BJ (cell line): ENCODE measurements at regions not wholly inside any gene's neighbourhood (a gene's known extent, or its start where the extent isn't known, plus 50 kb on each side); places are given as distances from the start of the nearest gene placed in this dataset.

ENCODE experiments used
- CTCF ChIA-PET: fragments of 350-600 bp; formaldehyde crosslinking; extraction: SDS; loops from one replicate; lab custom pipeline; 2021; ENCODE audit warnings: antibody characterized with exemption, inconsistent platforms; lab: Yijun Ruan, JAX
- POLR2A ChIA-PET: fragments of 300-600 bp; sonication (Branson Sonifier 250); formaldehyde crosslinking; extraction: SDS; loops from one replicate; lab custom pipeline; 2021; ENCODE audit warnings: antibody characterized with exemption; lab: Charles Lee
- DNase-seq: peaks from one replicate; pipeline ENCODE4 v3.0.0-alpha.2; 2011; ENCODE audit warnings: low read depth
- H3K27me3 ChIP-seq: 2 replicates; pipeline ENCODE4 v1.6.0; 2011; ENCODE audit warnings: low read length; ENCODE audit not compliant: control insufficient read depth, insufficient read depth
- H3K36me3 ChIP-seq: 2 replicates; pipeline ENCODE4 v1.5.1; 2011; ENCODE audit warnings: low read length; ENCODE audit not compliant: control insufficient read depth, insufficient read depth
- H3K4me3 ChIP-seq: 2 replicates; pipeline ENCODE4 v1.5.1; 2011; ENCODE audit warnings: low read depth, mild to moderate bottlenecking, control low read depth, low read length
- TF ChIP-seq, protein P1 (sequence below): IDR thresholded peaks from 2 replicates; pipeline ENCODE4 v1.5.1; 2011; ENCODE audit warnings: low read depth, mild to moderate bottlenecking, control low read depth, inconsistent platforms, low read length, moderate library complexity; ENCODE audit not compliant: insufficient read depth

DNA sequence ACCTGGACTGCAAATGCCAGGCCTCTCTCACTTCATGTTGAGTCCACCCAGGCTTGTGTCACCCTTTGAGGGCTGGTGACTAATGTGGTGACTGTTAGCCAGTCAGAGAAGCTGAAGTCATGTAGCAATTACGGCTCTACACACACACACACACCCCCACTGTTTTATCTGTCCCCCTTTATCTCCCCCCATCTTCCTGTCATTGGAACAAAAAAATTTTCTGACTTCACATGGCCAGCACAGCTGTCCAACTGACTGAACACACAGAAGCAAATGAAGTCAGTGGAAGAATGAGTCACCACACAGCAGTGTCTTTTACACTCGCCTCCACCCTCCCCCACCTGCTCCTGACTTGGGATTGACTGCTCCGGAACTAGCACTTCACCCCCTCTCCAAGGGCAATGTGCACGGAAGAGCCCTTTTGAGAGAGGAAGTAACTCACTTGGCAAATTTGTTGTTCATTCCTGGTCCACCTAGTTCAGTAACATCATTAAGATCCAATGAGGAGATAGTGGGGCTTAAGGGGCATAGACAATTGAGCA, 198.0 kb downstream of the RNF144B start:
- TF ChIP-seq, protein P1, sequence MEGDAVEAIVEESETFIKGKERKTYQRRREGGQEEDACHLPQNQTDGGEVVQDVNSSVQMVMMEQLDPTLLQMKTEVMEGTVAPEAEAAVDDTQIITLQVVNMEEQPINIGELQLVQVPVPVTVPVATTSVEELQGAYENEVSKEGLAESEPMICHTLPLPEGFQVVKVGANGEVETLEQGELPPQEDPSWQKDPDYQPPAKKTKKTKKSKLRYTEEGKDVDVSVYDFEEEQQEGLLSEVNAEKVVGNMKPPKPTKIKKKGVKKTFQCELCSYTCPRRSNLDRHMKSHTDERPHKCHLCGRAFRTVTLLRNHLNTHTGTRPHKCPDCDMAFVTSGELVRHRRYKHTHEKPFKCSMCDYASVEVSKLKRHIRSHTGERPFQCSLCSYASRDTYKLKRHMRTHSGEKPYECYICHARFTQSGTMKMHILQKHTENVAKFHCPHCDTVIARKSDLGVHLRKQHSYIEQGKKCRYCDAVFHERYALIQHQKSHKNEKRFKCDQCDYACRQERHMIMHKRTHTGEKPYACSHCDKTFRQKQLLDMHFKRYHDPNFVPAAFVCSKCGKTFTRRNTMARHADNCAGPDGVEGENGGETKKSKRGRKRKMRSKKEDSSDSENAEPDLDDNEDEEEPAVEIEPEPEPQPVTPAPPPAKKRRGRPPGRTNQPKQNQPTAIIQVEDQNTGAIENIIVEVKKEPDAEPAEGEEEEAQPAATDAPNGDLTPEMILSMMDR, result no peak
- H3K27me3 ChIP-seq, result no peaks in the 10 kb centered on the region
- CTCF ChIA-PET, result no interaction called here
- POLR2A ChIA-PET, result no interaction called here
- H3K4me3 ChIP-seq, result no peak overlapping the region
- no peaks in the 10 kb centered on the region for H3K36me3 ChIP-seq
- DNase-seq, result peak; percentile 1

DNA sequence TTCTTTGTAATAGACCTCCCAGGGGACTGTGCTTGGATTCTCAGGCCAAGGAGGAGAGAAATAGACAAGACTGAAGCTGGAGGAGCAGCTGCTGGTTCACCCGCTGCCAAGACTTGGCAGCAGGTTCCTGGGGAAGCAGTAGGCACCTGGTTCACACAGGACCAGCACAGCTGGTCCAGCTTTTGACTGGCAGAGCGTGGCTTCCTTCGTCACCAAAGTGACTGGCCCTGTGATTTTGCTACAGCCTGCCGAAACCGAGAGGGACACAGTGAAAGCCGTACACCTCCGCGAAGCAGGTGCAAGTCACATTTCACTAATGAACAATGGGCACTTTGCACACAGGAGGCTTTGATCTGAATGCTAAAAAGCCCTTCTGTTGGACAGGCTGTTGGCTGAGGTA, 199.0 kb downstream of the RNF144B start:
- POLR2A ChIA-PET, result no interaction called here
- H3K27me3 ChIP-seq, result no peaks in the 10 kb centered on the region
- no peak for DNase-seq

DNA sequence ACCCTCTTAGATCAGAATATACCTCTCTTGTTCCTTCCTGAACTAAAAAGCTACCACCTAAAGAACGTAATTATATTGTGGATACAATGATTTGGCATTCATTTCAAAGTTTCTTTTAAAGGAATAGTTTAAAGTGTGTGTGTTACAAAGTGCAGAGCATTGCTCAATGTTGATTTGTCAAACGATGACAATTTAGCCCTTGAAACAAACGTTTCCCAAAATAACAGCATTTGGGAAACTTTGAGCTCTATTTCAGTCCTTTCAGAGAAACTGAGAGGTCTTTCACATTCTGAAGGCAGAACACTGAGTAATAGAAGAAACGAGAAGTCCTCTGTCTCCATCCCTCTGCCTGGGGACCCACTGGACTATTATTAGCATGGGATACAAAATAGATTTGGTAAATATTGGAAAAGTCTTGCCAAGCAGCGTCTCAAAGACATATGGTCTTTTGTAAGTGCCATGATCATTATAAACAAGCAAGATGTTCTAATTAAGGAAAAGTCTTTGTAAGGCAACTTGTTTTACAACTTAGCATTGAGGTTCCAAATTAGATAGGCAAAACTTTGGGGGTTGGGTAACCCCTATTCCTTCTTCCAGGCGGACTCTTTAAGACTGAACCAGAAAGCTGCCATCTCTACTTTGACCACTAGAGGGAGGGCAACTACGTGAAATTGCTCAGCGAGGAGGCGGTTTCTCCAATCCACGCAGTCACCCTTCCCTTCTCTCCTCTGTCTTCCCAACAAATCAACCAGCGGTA, 208.8 kb downstream of the RNF144B start:
- ChIA-PET CTCF (interaction anchor here (0.6 to 3.0 kb wide), 18 partner anchors 10 to 1616 kb away, joined by 3 to 16 read pairs (median 4); partner anchors contain the start of gene MBOAT1), POLR2A (no interaction called here)
- DNase-seq, result peak; percentile 5
- Histone ChIP-seq H3K36me3 (no peaks in the 10 kb centered on the region), H3K4me3 (no peak overlapping the region), H3K27me3 (no peaks in the 10 kb centered on the region; the same call in 1 of the 2 replicates)
- TF ChIP-seq, protein P1, result peak; percentile 97

More for the DNA sequence above, 199.0 kb downstream of the RNF144B start:
- no peaks in the 10 kb centered on the region for H3K36me3 ChIP-seq
- TF ChIP-seq, protein P1, result no peak
- no peak overlapping the region for H3K4me3 ChIP-seq
- CTCF ChIA-PET, result no interaction called here

DNA sequence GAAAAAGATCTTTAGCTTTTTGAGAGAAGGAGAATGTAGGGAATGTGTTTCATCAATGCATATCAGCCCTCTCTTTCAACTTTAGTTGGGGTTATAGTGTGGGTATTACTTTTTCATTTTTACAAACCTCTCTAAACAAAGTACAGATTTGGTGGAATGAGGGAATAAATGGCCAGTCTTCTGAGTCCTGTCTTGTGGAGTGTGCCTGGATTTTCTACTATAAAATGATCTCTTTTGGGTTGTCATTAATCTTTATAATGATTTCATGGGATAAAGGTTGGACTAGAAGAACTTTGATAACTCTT, 209.3 kb downstream of the RNF144B start:
- POLR2A ChIA-PET, result no interaction called here
- DNase-seq, result no peak
- CTCF ChIA-PET, result interaction anchor here (0.6 to 3.0 kb wide), 14 partner anchors 10 to 1616 kb away, joined by 3 to 16 read pairs (median 4); partner anchors contain the start of gene MBOAT1
- no peaks in the 10 kb centered on the region; the same call in 1 of the 2 replicates for H3K27me3 ChIP-seq
- TF ChIP-seq, protein P1, result no peak
- H3K36me3 ChIP-seq, result no peaks in the 10 kb centered on the region
- H3K4me3 ChIP-seq, result no peak overlapping the region

DNA sequence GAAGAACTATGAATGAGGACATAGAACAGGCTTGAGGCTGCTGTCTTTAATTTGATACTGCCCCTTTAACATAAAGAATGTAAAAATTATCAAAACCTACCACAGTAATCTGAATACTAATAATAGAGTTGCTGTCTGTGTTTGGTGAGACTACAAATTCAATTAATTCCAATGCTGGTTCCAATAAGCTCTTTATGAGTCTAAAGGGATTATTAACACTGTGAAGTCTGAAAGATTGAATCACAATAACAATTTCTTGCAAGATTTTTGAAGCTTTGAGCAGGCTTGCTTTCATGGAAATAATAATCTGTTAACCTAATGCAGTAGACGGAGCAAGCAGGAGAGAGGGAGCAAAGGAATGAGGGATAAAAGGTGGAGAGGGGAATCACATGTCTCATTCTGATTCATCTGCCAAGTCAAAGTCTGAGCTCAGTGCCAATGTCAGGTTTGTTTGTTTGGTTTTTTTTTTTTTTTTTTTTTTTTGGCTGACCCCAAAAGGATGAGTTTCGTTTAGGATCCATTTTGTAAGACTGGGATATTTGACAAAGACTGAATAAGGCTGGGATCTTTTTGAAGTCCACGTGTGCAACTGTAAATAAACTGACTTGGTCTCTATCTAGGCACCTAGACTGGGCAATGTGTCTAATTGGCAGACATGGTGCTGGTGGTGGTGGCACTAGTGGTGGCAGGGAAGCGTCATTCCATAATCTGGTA, 211.6 kb downstream of the RNF144B start:
- POLR2A ChIA-PET, result no interaction called here
- DNase-seq, result no peak
- no peak overlapping the region for H3K4me3 ChIP-seq
- CTCF ChIA-PET, result interaction anchor here (0.8 to 1.1 kb wide), 2 partner anchors 1253 to 1458 kb away, joined by 3 to 4 read pairs; no protein-coding TSS in a partner anchor
- no peaks in the 10 kb centered on the region; the same call in 1 of the 2 replicates for H3K27me3 ChIP-seq
- no peaks in the 10 kb centered on the region for H3K36me3 ChIP-seq
- TF ChIP-seq, protein P1, result no peak
